T47D (cell line): ENCODE measurements at regions not wholly inside any gene's neighbourhood (a gene's known extent, or its start where the extent isn't known, plus 50 kb on each side); places are given as distances from the start of the nearest gene placed in this dataset.
"Not testable (repeated sequence)": the region's sequence is repeated elsewhere in the genome, so short reads cannot be mapped to it uniquely, and the experiment has no call there.

Source experiments
- DNase-seq, 2 experiments: peaks; one replicate each; pipeline versions ENCODE4 v3.0.0 to v3.0.0-alpha.2; 2011 to 2012; ENCODE audit warnings: low read depth in 1 of 2, low spot score in 1 of 2
- JUND ChIP-seq: IDR thresholded peaks from 2 replicates; pipeline ENCODE4 v1.6.1; 2012; ENCODE audit warnings: low read depth
- in situ Hi-C: cut with HindIII; loops from 2 replicates; pipeline ENCODE4 v1.10.0; 2016; ENCODE audit warnings: low sequenced_read_pairs, low pct_unique_long_range_greater_than_20kb

- peak in 1 of 2 experiments; percentile 22 for DNase-seq
- no peak for TF ChIP-seq JUND
- in situ Hi-C loops, result no loop called here
Observed at GRCh38 chr3:125683067-125683829, 88.0 kb upstream of the OSBPL11 start.

- peak in 1 of 2 experiments; percentile 4 for DNase-seq
- TF ChIP-seq JUND, result no peak
- in situ Hi-C loops, result no loop called here
Observed at GRCh38 chr3:125684199-125684598, 88.9 kb upstream of the OSBPL11 start.

GRCh38 chr3:125685741-125686140, 90.4 kb upstream of the OSBPL11 start:
- DNase-seq, in situ Hi-C loops: not testable (repeated sequence)

- DNase-seq, result no peak
- in situ Hi-C loops, result no loop called here
- no peak for TF ChIP-seq JUND
Observed at GRCh38 chr3:125692361-125692760, 97.1 kb upstream of the OSBPL11 start.

- TF ChIP-seq JUND, result no peak
- no peak for DNase-seq
- in situ Hi-C loops, result no loop called here
Observed at GRCh38 chr3:125693887-125694286, 98.6 kb upstream of the OSBPL11 start.

- no peak for DNase-seq
- in situ Hi-C loops, result no loop called here
- TF ChIP-seq JUND, result no peak
Observed at GRCh38 chr3:125694761-125695294, 99.5 kb upstream of the OSBPL11 start.

GRCh38 chr3:125695688-125696087, 100.4 kb upstream of the OSBPL11 start:
- DNase-seq, result no peak
- in situ Hi-C loops, result no loop called here
- TF ChIP-seq JUND, result no peak

GRCh38 chr3:125697126-125697525, 101.8 kb upstream of the OSBPL11 start:
- in situ Hi-C loops, DNase-seq: not testable (repeated sequence)

GRCh38 chr3:125697979-125698640, 102.8 kb upstream of the OSBPL11 start:
- peak in 1 of 2 experiments; percentile 55 for DNase-seq
- in situ Hi-C loops, result not testable (repeated sequence)

GRCh38 chr3:125715651-125716050, 120.4 kb upstream of the OSBPL11 start:
- in situ Hi-C loops, result no loop called here
- no peak for DNase-seq
- TF ChIP-seq JUND, result no peak

- in situ Hi-C loops, DNase-seq: not testable (repeated sequence)
Observed at GRCh38 chr3:125732151-125732550, 136.9 kb upstream of the OSBPL11 start.

GRCh38 chr3:125741991-125742718, 146.9 kb upstream of the OSBPL11 start:
- DNase-seq, in situ Hi-C loops: not testable (repeated sequence)

- DNase-seq, result peak in 1 of 2 experiments; percentile 68
- in situ Hi-C loops, result not testable (repeated sequence)
Observed at GRCh38 chr3:125742845-125743244, 147.5 kb upstream of the OSBPL11 start.

GRCh38 chr3:125757050-125757449, 161.8 kb upstream of the OSBPL11 start:
- in situ Hi-C loops, result not testable (repeated sequence)
- peak in 1 of 2 experiments; percentile 12 for DNase-seq

GRCh38 chr3:125758641-125759130, 163.4 kb upstream of the OSBPL11 start:
- in situ Hi-C loops, DNase-seq: not testable (repeated sequence)

- DNase-seq, in situ Hi-C loops: not testable (repeated sequence)
Observed at GRCh38 chr3:125762601-125763000, 167.3 kb upstream of the OSBPL11 start.

- DNase-seq, result peak; percentile 20 to 61
- in situ Hi-C loops, result not testable (repeated sequence)
Observed at GRCh38 chr3:125766285-125766826, 171.1 kb upstream of the OSBPL11 start.
